T1000 (cell line): ENCODE measurements at regions not wholly inside any gene's neighbourhood (a gene's known extent, or its start where the extent isn't known, plus 50 kb on each side); places are given as distances from the start of the nearest gene placed in this dataset.
"Not testable (repeated sequence)": the region's sequence is repeated elsewhere in the genome, so short reads cannot be mapped to it uniquely, and the experiment has no call there.

ENCODE experiments used
- DNase-seq: peaks from one replicate; lab custom pipeline; 2025; ENCODE audit warnings: mixed read lengths; lab: John Stamatoyannopoulos, UW

DNA sequence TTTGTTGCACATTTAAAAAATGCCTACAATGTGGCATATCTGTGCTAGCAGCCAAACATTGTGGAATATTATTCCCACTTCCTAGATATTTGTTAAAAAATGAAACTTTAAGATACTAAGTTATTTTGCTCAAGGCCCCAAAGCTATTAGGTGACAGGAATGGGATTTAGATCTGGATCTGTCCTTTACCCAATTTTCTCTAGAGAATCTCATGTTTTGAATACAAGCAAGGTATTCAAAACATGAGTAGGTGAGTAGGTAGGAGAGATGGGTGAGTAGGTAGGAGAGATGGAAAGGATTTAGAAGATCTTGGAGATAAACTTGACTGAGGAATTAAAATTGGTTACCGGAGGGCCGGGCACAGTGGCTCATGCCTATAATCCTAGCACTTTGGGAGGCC is 61.2 kb upstream of the AKIRIN2 start:
- DNase-seq = no peak

DNA sequence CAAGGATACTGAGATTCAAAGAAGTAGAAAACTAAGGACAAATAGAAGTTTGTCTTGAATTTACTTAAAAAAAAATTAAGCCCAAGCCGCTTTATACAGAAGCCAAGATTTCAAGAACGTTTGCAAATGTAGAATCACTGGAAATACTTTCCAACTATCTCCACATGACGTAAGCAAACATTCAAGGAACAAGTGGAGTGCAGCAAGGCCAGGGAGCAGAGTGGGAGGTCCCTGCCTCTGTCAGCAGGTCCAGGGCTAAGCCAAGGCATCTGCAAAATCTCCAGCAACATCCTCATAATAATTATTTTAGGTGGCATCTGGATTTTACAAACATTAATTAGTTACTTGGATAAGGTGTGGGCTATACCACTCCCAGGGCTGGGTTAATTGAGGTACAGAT is 60.1 kb upstream of the AKIRIN2 start:
- no peak for DNase-seq

DNA sequence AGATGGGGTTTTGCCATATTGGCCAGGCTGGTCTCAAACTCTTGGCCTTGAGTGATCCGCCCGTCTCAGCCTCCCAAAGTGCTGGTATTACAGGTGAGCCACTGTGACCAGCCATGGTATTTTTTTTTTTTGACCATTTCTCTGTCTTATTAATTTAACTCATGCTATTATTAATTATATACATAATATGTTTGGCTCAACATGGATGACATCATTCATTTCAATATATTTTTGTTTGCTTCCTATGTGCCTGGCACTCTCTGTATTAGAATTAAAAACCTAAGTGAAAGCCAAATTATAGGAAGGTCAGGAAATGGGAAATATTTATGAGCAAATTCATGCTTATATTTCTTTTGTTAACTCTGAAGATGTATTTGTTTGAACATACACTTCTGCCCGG is 55.8 kb upstream of the AKIRIN2 start:
- DNase-seq = no peak

DNA sequence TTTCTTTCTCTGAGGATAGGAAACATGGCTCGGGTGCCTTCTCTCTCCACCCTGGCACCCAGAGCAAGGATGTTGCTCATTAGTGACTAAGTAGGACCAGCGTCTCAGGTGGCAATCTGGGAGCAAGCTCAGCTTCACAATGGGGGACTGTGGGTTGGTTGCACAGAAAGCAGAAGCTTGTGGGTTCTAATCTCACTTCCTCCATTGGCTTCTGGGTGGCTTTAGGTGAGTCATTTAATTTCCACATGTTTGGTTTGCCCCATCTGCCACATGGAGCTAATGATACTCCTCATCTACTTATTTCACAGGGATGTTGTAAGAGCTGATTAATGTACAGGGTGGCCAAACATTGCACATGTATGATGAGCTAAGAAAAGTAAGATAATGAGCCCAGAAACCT is 54.8 kb upstream of the AKIRIN2 start:
- DNase-seq = no peak

DNA sequence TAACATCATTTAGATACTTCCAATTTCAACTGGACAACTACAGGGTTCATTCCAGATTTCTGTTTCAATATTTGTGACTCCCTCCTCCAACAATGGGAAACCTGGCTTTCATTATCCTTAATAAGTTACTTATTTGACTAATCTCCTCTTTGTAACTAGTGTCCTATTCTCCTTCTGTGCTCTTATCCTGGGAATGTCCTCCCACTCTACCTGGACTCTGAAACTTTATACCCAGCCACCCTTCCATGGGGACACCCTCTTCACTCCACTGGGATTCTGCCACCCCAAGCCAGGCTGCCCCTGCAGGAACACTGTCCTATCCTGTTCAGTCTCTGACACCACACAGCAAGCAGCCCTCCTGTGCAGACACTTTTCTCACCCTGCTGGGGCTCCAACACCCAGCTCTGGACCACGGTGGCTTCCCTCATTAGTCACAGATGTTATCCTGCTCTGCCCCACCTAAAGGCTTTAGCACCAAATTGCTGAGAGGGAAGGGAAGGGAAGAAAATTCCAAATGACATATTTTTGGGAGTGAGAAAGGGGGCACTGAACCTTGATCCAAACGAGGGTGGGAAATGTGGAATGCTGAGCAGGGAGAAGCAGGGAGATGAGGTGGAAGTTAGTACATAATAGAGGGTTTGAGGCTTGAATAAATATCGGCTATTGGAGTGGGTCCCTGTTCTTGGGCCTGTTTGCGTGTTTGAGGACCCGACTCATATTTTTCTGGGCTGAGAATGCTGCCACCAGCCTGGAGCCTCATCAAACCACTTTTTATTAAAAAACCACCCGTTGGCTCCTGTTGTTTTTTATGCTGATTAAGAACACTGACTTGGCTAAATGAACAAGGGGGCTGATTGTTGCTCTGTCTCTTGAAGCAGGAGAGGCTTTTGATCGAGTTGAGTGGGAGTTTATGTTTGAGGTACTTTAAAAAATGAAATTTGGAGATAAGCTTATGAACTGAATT is 54.0 kb upstream of the AKIRIN2 start:
- DNase-seq = no peak

DNA sequence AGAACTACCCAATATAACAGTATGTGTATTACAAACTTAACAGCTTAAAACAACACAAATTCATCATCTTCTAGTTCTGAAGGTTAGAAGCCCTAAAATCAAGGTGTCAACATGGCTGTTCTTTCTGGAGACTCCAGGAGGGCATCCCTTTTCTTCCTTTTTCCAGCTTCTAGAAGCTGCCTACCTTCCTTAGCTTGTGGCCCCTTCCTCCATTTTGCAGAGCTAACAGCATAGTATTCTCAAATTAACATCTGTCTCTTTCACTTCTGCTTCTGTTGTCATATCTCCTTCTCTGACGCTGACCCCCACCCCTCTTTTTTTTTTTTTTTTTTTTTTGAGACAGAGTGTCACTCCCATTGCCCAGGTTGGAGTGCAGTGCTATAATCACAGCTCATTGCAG is 52.8 kb upstream of the AKIRIN2 start:
- no peak for DNase-seq

DNA sequence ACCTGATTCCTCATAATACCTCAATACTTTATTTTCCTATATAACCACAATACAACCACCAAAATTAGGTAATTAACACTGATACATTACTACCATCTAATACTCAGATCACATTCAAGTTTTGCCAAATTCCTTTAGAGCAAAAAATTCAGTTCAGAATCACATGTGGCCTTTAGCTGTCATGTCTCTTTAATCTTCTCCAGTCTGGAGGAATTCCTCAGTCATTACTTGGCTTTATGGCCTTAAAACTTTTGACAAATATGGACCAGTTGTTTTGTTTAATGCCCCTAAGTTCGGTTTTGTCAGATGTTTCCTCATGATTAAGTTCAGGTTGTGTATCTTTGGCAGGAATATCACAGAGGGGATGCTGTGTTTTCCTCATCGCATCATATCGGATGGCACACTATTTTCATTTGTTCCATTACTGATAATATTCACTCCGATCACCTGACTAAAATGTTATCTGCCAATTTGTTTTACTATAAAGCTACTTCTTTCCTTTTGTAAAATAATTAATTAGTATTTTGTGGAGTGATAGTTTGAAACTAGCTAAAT is 51.2 kb upstream of the AKIRIN2 start:
- no peak for DNase-seq

DNA sequence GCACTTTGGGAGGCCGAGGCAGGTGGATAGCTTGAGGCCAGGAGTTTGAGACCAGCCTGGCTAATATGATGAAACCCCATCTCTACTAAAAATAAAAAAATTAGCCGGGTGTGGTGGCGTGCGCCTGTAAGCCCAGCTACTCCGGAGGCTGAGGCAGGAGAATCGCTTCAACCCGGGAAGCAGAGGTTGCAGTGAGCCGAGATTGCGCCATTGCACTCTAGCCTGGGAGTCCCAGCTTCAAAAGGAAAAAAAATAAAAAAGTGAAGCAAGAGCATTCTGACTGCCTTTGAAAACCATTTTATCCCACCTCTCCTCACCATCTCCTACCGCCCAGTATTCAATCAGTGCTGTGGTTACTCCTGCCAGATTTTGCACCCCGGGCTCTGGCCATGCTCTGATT is 50.5 kb upstream of the AKIRIN2 start:
- DNase-seq = not testable (repeated sequence)
